HFFc6 (cell line): ENCODE measurements at regions not wholly inside any gene's neighbourhood (a gene's known extent, or its start where the extent isn't known, plus 50 kb on each side); places are given as distances from the start of the nearest gene placed in this dataset.
A peak's percentile ranks its signal among the peaks of the same experiment; 100 is the strongest.

Experiments used
- DNase-seq: peaks from one replicate; pipeline ENCODE4 v3.0.0-alpha.2; 2018
- H3K27ac Mint-ChIP-seq: 2 replicates; pipeline ENCODE4 v1.8.0; 2020; ENCODE audit warnings: mild to moderate bottlenecking, mixed read lengths
- H3K27me3 Mint-ChIP-seq: 2 replicates; pipeline ENCODE4 v1.8.0; 2021; ENCODE audit warnings: mild to moderate bottlenecking, moderate library complexity, mixed read lengths; ENCODE audit not compliant: insufficient read depth
- H3K36me3 Mint-ChIP-seq: 2 replicates; pipeline ENCODE4 v1.8.0; 2021; ENCODE audit warnings: low read depth, mixed read lengths
- H3K4me1 Mint-ChIP-seq: 2 replicates; pipeline ENCODE4 v1.8.0; 2020; ENCODE audit warnings: low read depth, mixed read lengths
- H3K4me3 Mint-ChIP-seq: 2 replicates; pipeline ENCODE4 v1.8.0; 2020; ENCODE audit warnings: mild to moderate bottlenecking, moderate library complexity, mixed read lengths
- H3K9me3 Mint-ChIP-seq: 2 replicates; pipeline ENCODE4 v1.8.0; 2020; ENCODE audit warnings: mild to moderate bottlenecking, mixed read lengths
- CTCF ChIP-seq: fragments of 200-600 bp; sonication (generic); IDR thresholded peaks from 2 replicates; pipeline ENCODE4 v1.5.0; 2021; ENCODE audit warnings: antibody characterized with exemption, mild to moderate bottlenecking

GRCh38 chr19:46944918-46945628, 74.6 kb upstream of the NPAS1 start:
- DNase-seq = peak; percentile 55
- Mint-ChIP-seq H3K4me1 (peaks cover 38% of the 10 kb centered on the region), H3K36me3 (peaks cover 29% of the 10 kb centered on the region), H3K9me3 (no peaks in the 10 kb centered on the region), H3K27ac (peak overlapping the region; percentile 85), H3K4me3 (peak overlapping the region; percentile 34), H3K27me3 (no peaks in the 10 kb centered on the region; the same call in 1 of the 2 replicates)
- TF ChIP-seq CTCF = no peak

- DNase-seq = no peak
- Mint-ChIP-seq H3K4me3 (peak overlapping the region; percentile 6; the same call in 1 of the 2 replicates), H3K9me3 (no peaks in the 10 kb centered on the region)
Observed at GRCh38 chr19:46945694-46946489, 73.7 kb upstream of the NPAS1 start.

GRCh38 chr19:46946611-46947238, 72.9 kb upstream of the NPAS1 start:
- Mint-ChIP-seq H3K4me3 (no peak overlapping the region), H3K27me3 (no peaks in the 10 kb centered on the region; the same call in 1 of the 2 replicates), H3K36me3 (peaks cover 27% of the 10 kb centered on the region), H3K4me1 (peaks cover 55% of the 10 kb centered on the region), H3K27ac (no peak overlapping the region; the same call in 1 of the 2 replicates), H3K9me3 (no peaks in the 10 kb centered on the region)
- no peak for DNase-seq
- TF ChIP-seq CTCF = no peak

More at GRCh38 chr19:46945694-46946489, 73.7 kb upstream of the NPAS1 start:
- peaks cover 46% of the 10 kb centered on the region for H3K4me1 Mint-ChIP-seq
- H3K27ac Mint-ChIP-seq = peak overlapping the region; percentile 85
- H3K27me3 Mint-ChIP-seq = no peaks in the 10 kb centered on the region; the same call in 1 of the 2 replicates
- peaks cover 31% of the 10 kb centered on the region for H3K36me3 Mint-ChIP-seq
- TF ChIP-seq CTCF = no peak

- no peak overlapping the region for H3K27ac Mint-ChIP-seq
- DNase-seq = no peak
- TF ChIP-seq CTCF = no peak
- H3K4me1 Mint-ChIP-seq = peaks cover 66% of the 10 kb centered on the region
- no peaks in the 10 kb centered on the region; the same call in 1 of the 2 replicates for H3K27me3 Mint-ChIP-seq
- H3K9me3 Mint-ChIP-seq = no peaks in the 10 kb centered on the region
- no peak overlapping the region for H3K4me3 Mint-ChIP-seq
- peaks cover 25% of the 10 kb centered on the region for H3K36me3 Mint-ChIP-seq
Observed at GRCh38 chr19:46947866-46948265, 71.8 kb upstream of the NPAS1 start.

GRCh38 chr19:46950526-46951170, 69.0 kb upstream of the NPAS1 start:
- peaks cover 46% of the 10 kb centered on the region for H3K36me3 Mint-ChIP-seq
- no peaks in the 10 kb centered on the region for H3K27me3 Mint-ChIP-seq
- TF ChIP-seq CTCF = no peak
- H3K4me3 Mint-ChIP-seq = peak overlapping the region; percentile 67
- peaks cover 67% of the 10 kb centered on the region for H3K4me1 Mint-ChIP-seq
- DNase-seq = no peak
- H3K27ac Mint-ChIP-seq = peak overlapping the region; percentile 83
- H3K9me3 Mint-ChIP-seq = no peaks in the 10 kb centered on the region
